ENCODE measurements at regions not wholly inside any gene's neighbourhood (a gene's known extent, or its start where the extent isn't known, plus 50 kb on each side); places are given as distances from the start of the nearest gene placed in this dataset.

GRCh38 chr12:132404435-132404855, 75.1 kb upstream of the GALNT9 start:
- no peak for TF ChIP-seq CTCF (conservative IDR thresholded peaks at IDR 0.05; ENCODE audit: low read length)
- no peak for TF ChIP-seq EZH2phosphoT487 (IDR thresholded peaks at IDR 0.05; ENCODE audit: borderline replicate concordance)
